SK-MEL-5 (cell line): ENCODE measurements at regions not wholly inside any gene's neighbourhood (a gene's known extent, or its start where the extent isn't known, plus 50 kb on each side); places are given as distances from the start of the nearest gene placed in this dataset.
A peak's percentile ranks its signal among the peaks of the same experiment; 100 is the strongest.
"Not testable (repeated sequence)": the region's sequence is repeated elsewhere in the genome, so short reads cannot be mapped to it uniquely, and the experiment has no call there.

Source experiments
- DNase-seq: peaks from one replicate; pipeline ENCODE4 v3.0.0-alpha.2; 2016; ENCODE audit warnings: low read depth, low spot score
- in situ Hi-C: cut with HindIII; loops from 2 replicates; pipeline ENCODE4 v1.10.0; 2016; ENCODE audit warnings: low sequenced_read_pairs, high pct_unique_total_duplicates, low pct_unique_long_range_greater_than_20kb

DNA sequence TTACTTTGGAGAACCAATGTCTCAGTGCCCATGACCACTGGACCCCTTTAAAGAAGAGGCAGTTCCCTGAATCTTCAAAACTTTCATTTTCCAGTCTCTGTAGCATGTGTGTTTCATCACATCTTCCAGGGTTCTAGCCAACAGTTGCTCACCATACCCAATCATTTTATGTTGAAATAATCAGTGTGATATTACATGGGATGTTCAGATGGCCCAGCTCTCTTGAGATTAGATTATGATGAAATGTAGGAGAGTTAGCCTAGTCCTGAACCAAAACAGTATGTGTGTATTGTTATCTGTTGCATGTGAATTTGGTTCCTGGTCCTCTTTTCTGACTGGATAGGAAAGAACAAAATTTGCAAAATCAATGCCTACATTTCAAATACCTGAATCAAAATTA, 144.5 kb downstream of the ANKRD7 start:
- DNase-seq, result no peak
- in situ Hi-C loops, result no loop called here

DNA sequence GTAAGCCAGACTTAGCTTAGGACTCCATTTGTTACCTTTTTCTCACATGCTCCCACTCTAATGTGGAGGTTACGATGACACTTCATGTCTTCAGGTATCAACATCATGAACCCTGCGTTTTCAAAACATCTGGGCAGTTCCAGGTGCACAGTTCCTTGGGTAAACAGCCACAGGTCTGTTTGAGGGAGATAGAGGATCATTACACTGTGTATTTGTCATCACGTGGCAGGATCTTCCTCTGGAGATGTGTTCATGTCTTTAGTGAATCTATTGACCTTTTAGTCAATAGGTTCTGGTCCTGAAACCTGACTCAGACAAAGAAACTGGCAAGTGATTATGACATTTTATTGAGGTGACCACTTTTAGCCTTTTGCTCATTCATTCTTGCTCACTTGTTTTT, 145.5 kb downstream of the ANKRD7 start:
- in situ Hi-C loops, result no loop called here
- no peak for DNase-seq

DNA sequence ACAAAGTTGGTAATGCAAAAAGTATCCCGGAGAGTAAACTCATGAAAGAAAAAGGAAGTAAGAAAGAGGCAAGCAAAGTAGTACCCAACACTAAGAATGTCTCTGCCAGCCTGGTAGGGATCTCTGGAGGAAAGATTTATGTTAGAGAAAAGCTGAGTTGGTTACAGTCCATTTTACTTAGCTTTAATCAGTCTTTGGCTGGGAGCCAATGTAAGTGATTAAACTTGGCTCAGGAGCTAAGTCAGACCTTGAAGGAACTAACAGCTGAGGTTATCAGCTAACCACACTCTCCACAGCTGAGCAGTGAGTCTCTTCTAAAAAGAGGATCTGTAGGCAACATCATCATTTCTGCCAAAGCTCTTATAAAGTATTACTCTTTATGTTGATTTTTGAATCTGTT, 148.0 kb downstream of the ANKRD7 start:
- in situ Hi-C loops, result no loop called here
- no peak for DNase-seq

DNA sequence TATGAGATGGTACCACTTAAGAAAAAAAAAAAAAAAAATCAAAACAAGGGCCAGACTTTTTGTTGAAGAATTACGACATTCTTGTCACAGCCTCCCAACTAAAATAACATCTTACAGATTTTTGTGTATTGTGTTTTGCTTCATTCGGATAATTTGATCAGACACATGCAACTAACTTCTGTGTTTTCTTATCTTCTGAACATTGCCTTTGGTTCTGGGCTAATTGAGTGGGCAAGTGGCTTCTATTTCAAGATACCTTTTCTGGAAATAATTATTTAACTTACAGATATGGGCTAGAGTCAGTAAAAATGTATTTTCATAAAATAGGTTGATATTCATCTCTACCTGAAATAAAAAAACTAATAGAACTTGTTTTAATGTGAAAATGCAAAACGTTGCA, 165.1 kb downstream of the ANKRD7 start:
- no peak for DNase-seq
- in situ Hi-C loops, result no loop called here

- in situ Hi-C loops, result no loop called here
- no peak for DNase-seq
These were observed 179.7 kb downstream of the ANKRD7 start for GRCh38 chr7:118404211-118404610.

DNA sequence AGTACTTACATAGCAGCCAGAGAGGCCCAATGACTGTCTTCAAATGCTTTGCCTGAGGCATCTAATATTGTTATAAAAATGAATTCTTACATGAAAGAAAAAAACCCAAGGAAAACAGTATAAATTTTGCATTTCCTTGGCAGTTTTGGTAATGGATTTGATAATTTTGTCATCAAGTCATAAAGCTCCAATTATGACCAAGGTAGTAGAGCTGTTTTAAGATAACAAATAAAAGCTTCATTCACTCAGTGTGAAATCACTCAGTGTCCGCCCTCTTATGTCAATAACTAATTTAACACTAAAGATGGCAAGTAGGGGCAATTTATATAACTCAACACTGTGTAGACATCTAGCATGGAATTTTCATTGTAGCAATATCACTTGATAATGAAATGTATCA, 193.9 kb downstream of the ANKRD7 start:
- in situ Hi-C loops, result no loop called here
- no peak for DNase-seq

GRCh38 chr7:118420888-118421287, 196.4 kb downstream of the ANKRD7 start:
- in situ Hi-C loops, result no loop called here
- DNase-seq, result no peak

DNA sequence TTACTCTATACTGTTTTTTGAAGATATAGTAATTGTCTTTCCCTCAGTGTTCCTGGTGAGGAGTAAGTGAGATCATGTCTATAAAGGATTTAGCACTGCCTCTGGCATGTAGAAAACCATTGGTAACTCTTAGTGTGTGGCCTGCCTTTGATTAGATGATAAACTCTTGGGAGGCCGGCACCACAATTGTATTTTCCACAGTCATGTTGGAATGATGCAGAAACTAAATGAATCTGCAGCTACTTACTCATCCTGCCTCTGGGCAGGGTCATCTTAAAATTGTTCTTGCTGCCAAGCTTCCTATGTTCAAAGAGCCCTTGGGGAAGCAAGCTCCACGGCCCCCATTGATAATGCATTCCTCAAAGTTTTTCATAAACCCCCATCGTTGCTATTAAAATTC, 204.6 kb downstream of the ANKRD7 start:
- DNase-seq, result no peak
- in situ Hi-C loops, result no loop called here

DNA sequence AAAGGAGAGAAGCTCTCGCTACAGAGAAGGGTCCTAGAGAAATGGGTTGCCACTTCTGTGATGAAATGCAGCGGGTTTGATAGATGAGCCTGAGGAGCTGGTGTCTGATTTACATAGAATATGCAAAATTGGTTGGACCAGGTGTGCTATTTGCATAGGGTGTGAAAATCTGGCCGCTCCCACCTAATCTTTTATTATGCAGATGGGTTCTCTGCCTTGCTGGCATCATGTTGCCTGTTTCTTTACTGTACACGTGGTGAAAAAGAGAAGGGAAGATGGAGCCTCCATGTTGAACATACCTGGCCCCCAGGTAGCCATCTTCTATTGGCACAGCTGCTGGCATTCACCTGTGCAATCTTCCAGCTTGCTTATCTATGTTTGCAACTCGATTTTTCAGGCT, 212.2 kb downstream of the ANKRD7 start:
- in situ Hi-C loops, result no loop called here
- no peak for DNase-seq

DNA sequence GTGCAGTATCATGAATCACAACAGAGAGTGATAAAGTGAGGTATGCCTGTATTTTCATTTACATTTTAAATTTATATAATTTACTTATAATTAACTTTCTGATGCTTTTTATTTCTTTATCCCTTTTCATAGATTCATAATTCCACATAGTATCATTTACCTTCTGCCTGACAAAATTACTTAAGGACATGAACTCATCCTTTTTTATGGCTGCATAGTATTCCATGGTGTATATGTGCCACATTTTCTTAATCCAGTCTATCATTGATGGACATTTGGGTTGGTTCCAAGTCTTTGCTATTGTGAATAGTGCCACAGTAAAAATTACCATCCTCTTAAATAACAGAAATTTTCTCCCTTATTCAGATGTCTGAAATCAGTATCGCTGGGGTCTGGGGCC, 224.5 kb downstream of the ANKRD7 start:
- DNase-seq, in situ Hi-C loops: not testable (repeated sequence)

- no peak for DNase-seq
- in situ Hi-C loops, result no loop called here
These were observed 225.5 kb downstream of the ANKRD7 start for GRCh38 chr7:118449797-118450567.

- no peak for DNase-seq
- in situ Hi-C loops, result no loop called here
These were observed 227.6 kb downstream of the ANKRD7 start for GRCh38 chr7:118452128-118452527.

- in situ Hi-C loops, result no loop called here
- peak; percentile 65 for DNase-seq
These were observed 242.9 kb downstream of the ANKRD7 start for GRCh38 chr7:118467381-118467780.

DNA sequence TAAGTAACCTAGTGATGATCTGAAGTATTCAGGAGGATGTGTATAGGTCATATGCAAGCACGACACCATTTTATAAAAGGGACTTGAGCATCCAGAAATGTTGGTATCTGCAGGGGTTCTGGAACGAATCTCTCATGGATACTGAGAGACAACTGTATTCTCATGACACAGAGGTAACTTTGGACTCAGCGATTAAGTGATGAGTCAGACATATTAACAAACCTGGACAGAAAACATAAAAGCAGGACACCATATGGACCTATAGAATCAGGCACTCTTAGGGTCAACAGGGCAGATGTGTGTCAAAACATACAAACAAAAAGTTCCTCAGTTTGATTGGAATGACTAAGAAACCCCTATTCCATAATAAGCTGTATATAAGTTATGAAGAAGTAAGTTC, 248.1 kb downstream of the ANKRD7 start:
- in situ Hi-C loops, result no loop called here
- no peak for DNase-seq

GRCh38 chr7:118473271-118473670, 248.8 kb downstream of the ANKRD7 start:
- in situ Hi-C loops, result no loop called here
- no peak for DNase-seq

GRCh38 chr7:118476036-118476435, 251.5 kb downstream of the ANKRD7 start:
- in situ Hi-C loops, result no loop called here
- DNase-seq, result no peak

DNA sequence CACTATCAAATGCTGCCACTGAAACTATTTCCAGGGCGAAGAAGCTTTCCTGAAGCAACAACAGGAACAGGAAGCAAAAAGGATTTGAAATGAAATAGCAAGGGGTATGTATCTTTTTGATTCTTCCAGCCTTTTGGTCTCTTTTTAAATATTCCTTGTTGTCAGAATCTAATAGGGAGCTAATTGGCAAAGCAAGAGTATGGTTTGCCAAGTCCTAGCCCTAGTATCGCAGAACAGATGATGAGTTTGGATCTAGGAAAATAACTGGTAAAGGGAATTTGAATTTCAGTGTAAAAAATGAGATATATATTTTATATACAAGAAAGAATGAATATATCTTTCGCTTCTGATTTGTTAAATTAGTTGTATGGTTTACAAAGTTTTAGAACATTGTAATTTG, 252.5 kb downstream of the ANKRD7 start:
- in situ Hi-C loops, result no loop called here
- no peak for DNase-seq

DNA sequence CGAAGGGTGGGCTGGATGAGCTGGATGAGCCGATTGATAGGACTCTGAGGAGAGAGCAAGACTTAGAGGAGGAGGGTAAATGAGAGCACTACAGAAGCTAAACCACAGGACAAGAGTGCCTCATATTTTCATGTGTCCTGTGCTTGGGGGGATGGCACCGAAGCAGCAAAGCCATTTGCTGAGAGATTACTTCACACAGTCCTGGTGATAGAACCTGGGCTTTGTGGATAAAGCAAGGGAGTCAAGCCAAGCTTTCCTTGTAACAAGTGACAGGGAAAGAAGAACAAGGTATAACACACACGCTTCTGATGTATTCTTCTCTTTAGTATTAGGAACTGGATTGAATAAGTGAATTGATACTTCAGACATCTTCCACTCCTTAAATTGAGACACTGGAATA, 253.7 kb downstream of the ANKRD7 start:
- in situ Hi-C loops, result no loop called here
- DNase-seq, result no peak

GRCh38 chr7:118478931-118479330, 254.4 kb downstream of the ANKRD7 start:
- DNase-seq, result no peak
- in situ Hi-C loops, result no loop called here

DNA sequence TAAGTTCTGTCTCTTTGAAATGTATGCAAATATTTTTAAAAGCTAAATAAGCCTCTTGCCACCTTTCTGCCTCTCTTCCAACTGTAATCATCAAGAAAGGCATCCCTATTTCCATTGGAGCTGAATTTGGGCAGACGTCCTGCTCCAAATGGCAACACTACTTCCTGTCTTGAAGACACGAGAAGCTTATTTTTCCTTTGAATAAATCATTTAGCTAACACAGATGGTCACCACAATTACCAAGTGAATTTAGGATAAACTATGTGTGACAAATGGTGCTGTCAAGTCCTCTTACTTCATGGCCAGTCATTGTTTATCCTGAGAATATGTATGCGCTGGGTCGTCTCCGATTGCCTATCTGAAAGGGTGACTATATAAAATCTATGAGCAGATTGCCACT, 268.0 kb downstream of the ANKRD7 start:
- DNase-seq, result no peak
- in situ Hi-C loops, result no loop called here
